DND-41 (cell line): ENCODE measurements at regions not wholly inside any gene's neighbourhood (a gene's known extent, or its start where the extent isn't known, plus 50 kb on each side); places are given as distances from the start of the nearest gene placed in this dataset.

ENCODE experiments used
- ATAC-seq: fragments of 200-7000 bp; cut with Tn5 transposase; 3 replicates; pipeline ENCODE4 v1.9.1; 2021; ENCODE audit warnings: low read depth; ENCODE audit not compliant: insufficient read depth
- DNase-seq: peaks from one replicate; pipeline ENCODE4 v3.0.0-alpha.2; 2020
- H2AFZ ChIP-seq: 2 replicates; pipeline ENCODE4 v1.6.0; 2012; ENCODE audit warnings: low read depth, low read length
- H3K27ac ChIP-seq: 2 replicates; pipeline ENCODE4 v1.5.1; 2012; ENCODE audit warnings: low read length, inconsistent platforms
- H3K27me3 ChIP-seq: fragments of 200-600 bp; sonication (generic); 2 replicates; pipeline ENCODE4 v1.6.0; 2012; ENCODE audit warnings: low read length, mild to moderate bottlenecking, inconsistent platforms; ENCODE audit not compliant: insufficient read depth, poor library complexity
- H3K36me3 ChIP-seq: 2 replicates; pipeline ENCODE4 v1.5.1; 2012; ENCODE audit warnings: low read length, inconsistent platforms; ENCODE audit not compliant: insufficient read depth
- H3K4me1 ChIP-seq: 2 replicates; pipeline ENCODE4 v1.5.1; 2012; ENCODE audit warnings: mild to moderate bottlenecking, low read length; ENCODE audit not compliant: insufficient read depth
- H3K4me2 ChIP-seq: 2 replicates; pipeline ENCODE4 v1.6.0; 2012; ENCODE audit warnings: mild to moderate bottlenecking, moderate library complexity, low read length, inconsistent platforms; ENCODE audit not compliant: insufficient read depth
- H3K4me3 ChIP-seq, 2 experiments: fragments of 200-600 bp in 1 of 2; shearing (Covaris generic) in 1 of 2; 2 replicates each; pipeline ENCODE4 v1.5.1; 2012 to 2016; ENCODE audit warnings: inconsistent platforms in 2 of 2, low read length in 2 of 2, mild to moderate bottlenecking in 2 of 2, low read depth in 1 of 2, moderate library complexity in 1 of 2
- H3K79me2 ChIP-seq: 2 replicates; pipeline ENCODE4 v1.6.0; 2012; ENCODE audit warnings: low read length, inconsistent platforms; ENCODE audit not compliant: insufficient read depth
- H3K9ac ChIP-seq: 2 replicates; pipeline ENCODE4 v1.6.0; 2012; ENCODE audit warnings: low read depth, mild to moderate bottlenecking, inconsistent platforms, low read length, moderate library complexity
- H3K9me3 ChIP-seq: 2 replicates; pipeline ENCODE4 v1.5.1; 2012; ENCODE audit warnings: low read length, moderate library complexity, mild to moderate bottlenecking, inconsistent platforms; ENCODE audit not compliant: insufficient read depth, severe bottlenecking
- H4K20me1 ChIP-seq: 2 replicates; pipeline ENCODE4 v1.6.0; 2012; ENCODE audit warnings: low read length; ENCODE audit not compliant: insufficient read depth
- EZH2 ChIP-seq: IDR thresholded peaks from 3 replicates; pipeline ENCODE4 v1.6.1; 2012; ENCODE audit warnings: borderline replicate concordance, low read depth, mild to moderate bottlenecking, moderate library complexity, low read length, inconsistent platforms; ENCODE audit not compliant: severe bottlenecking
- TF ChIP-seq, protein P1 (sequence below): IDR thresholded peaks from 2 replicates; pipeline ENCODE4 v1.5.1; 2012; ENCODE audit warnings: borderline replicate concordance, low read length, moderate library complexity, mild to moderate bottlenecking; ENCODE audit not compliant: poor library complexity, severe bottlenecking; ENCODE audit errors: extremely low read depth

DNA sequence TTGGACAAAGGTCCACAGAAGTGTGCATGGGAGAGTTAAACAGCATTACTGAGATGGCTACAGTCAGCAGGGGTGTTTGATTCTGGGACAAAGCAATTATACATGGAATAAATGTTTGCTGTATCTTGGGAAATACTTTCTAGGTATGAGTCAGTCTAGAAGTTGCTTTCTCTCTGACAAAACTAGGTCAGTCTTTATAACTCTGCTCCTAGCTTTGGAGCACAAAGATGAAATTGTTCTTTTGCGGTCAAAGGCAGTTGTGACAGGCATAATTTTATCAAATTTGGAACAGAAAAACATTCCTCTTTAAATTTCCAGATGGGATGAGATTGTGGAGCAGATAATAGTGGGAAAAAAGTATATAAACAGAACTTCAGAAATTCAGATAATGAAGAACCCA is 1045.4 kb upstream of the MIR17HG start:
- TF ChIP-seq, protein P1, sequence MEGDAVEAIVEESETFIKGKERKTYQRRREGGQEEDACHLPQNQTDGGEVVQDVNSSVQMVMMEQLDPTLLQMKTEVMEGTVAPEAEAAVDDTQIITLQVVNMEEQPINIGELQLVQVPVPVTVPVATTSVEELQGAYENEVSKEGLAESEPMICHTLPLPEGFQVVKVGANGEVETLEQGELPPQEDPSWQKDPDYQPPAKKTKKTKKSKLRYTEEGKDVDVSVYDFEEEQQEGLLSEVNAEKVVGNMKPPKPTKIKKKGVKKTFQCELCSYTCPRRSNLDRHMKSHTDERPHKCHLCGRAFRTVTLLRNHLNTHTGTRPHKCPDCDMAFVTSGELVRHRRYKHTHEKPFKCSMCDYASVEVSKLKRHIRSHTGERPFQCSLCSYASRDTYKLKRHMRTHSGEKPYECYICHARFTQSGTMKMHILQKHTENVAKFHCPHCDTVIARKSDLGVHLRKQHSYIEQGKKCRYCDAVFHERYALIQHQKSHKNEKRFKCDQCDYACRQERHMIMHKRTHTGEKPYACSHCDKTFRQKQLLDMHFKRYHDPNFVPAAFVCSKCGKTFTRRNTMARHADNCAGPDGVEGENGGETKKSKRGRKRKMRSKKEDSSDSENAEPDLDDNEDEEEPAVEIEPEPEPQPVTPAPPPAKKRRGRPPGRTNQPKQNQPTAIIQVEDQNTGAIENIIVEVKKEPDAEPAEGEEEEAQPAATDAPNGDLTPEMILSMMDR, result no peak
- no peak for TF ChIP-seq EZH2
- Histone ChIP-seq H3K4me1 (no peaks in the 10 kb centered on the region), H3K4me3 (no peak overlapping the region), H4K20me1 (no peaks in the 10 kb centered on the region), H2AFZ (no peak overlapping the region), H3K4me2 (no peak overlapping the region), H3K9me3 (no peaks in the 10 kb centered on the region), H3K79me2 (no peaks in the 10 kb centered on the region), H3K27me3 (no peaks in the 10 kb centered on the region), H3K36me3 (no peaks in the 10 kb centered on the region), H3K9ac (no peak overlapping the region), H3K27ac (no peak overlapping the region)
- ATAC-seq (no peak), DNase-seq (no peak)

DNA sequence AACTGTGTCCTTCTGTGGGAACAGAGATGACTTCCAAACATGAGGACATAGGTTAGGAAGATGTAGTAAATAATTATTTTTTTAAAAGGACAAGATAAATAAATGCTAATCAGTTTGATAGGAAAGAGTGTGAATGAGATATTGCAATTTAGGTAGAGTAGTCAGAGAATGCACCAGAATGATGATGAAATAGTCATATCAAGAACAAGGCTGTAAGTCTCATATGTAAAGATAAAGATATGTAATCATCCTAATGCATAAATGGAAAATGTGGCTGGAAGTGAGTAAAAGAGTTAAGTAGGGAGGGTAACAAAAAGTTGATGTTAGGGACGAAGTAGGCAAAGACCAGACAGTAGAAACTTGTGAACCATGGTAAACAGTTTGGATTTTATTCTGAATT is 1041.7 kb upstream of the MIR17HG start:
- no peaks in the 10 kb centered on the region for H3K4me1 ChIP-seq
- no peaks in the 10 kb centered on the region for H3K9me3 ChIP-seq
- H3K36me3 ChIP-seq, result no peaks in the 10 kb centered on the region
- no peaks in the 10 kb centered on the region for H3K27me3 ChIP-seq
- no peaks in the 10 kb centered on the region for H4K20me1 ChIP-seq
- H3K4me3 ChIP-seq, result no peak overlapping the region
- DNase-seq (no peak), ATAC-seq (no peak)
- H3K9ac ChIP-seq, result no peak overlapping the region
- H3K79me2 ChIP-seq, result no peaks in the 10 kb centered on the region
- no peak overlapping the region for H3K27ac ChIP-seq
- H2AFZ ChIP-seq, result no peak overlapping the region
- no peak for TF ChIP-seq EZH2
- TF ChIP-seq, protein P1, result no peak
- no peak overlapping the region for H3K4me2 ChIP-seq

GRCh38 chr13:90307136-90307535 is 1040.4 kb upstream of the MIR17HG start:
- H3K27ac ChIP-seq, result no peak overlapping the region
- H3K4me2 ChIP-seq, result no peak overlapping the region
- no peaks in the 10 kb centered on the region for H3K27me3 ChIP-seq
- no peak for DNase-seq
- H3K9me3 ChIP-seq, result no peaks in the 10 kb centered on the region
- no peak overlapping the region for H3K4me3 ChIP-seq
- TF ChIP-seq, protein P1, result no peak
- no peak for TF ChIP-seq EZH2
- no peaks in the 10 kb centered on the region for H3K36me3 ChIP-seq
- H3K4me1 ChIP-seq, result no peaks in the 10 kb centered on the region
- H2AFZ ChIP-seq, result no peak overlapping the region
- no peaks in the 10 kb centered on the region for H4K20me1 ChIP-seq
- ATAC-seq, result no peak
- H3K9ac ChIP-seq, result no peak overlapping the region
- H3K79me2 ChIP-seq, result no peaks in the 10 kb centered on the region

DNA sequence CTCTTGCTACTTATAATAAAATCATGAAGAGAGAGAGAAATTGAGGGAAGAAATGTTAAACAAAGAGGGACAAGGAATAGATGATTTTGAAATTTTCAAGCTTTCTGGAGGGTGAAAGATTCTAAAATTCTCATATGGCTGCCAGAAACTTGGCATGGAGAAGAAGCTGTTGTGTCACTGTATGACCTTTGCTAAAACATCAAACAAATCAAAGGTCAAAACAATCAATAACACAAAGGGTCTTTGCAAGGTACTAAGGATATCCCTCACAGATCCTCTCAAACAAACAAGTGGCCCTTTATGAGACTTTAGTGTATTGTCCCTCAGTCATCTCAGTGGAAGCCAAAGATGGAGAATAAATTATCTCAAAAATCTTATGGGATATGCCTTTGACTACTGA is 1039.2 kb upstream of the MIR17HG start:
- Histone ChIP-seq H3K4me1 (no peaks in the 10 kb centered on the region), H2AFZ (no peak overlapping the region), H3K36me3 (no peaks in the 10 kb centered on the region), H3K79me2 (no peaks in the 10 kb centered on the region), H3K4me2 (no peak overlapping the region), H3K27me3 (no peaks in the 10 kb centered on the region), H3K4me3 (no peak overlapping the region), H4K20me1 (no peaks in the 10 kb centered on the region), H3K9me3 (no peaks in the 10 kb centered on the region), H3K27ac (no peak overlapping the region), H3K9ac (no peak overlapping the region)
- ATAC-seq (no peak), DNase-seq (no peak)
- no peak for TF ChIP-seq EZH2
- TF ChIP-seq, protein P1, result no peak
